MM.1S (cell line): ENCODE measurements at regions not wholly inside any gene's neighbourhood (a gene's known extent, or its start where the extent isn't known, plus 50 kb on each side); places are given as distances from the start of the nearest gene placed in this dataset.

Experiments used
- DNase-seq: peaks from one replicate; pipeline ENCODE4 v3.0.0-alpha.2; 2015
- H2AFZ ChIP-seq: fragments of 300-600 bp; sonication (generic); 2 replicates; pipeline ENCODE4 v1.6.0; 2016; ENCODE audit warnings: antibody characterized with exemption, low read length
- H3F3A ChIP-seq: fragments of 300-600 bp; sonication (generic); 2 replicates; pipeline ENCODE4 v1.6.1; 2016; ENCODE audit warnings: mild to moderate bottlenecking, antibody characterized with exemption, low read length, moderate library complexity, mixed read lengths; ENCODE audit not compliant: insufficient read depth
- H3K27ac ChIP-seq: fragments of 300-600 bp; sonication (generic); 2 replicates; pipeline ENCODE4 v1.5.1; 2016; ENCODE audit warnings: mild to moderate bottlenecking, low read length
- H3K27me3 ChIP-seq: fragments of 300-600 bp; sonication (generic); replicated peaks from 2 replicates; pipeline ENCODE4 v1.6.0; 2016; ENCODE audit warnings: low read length; ENCODE audit not compliant: insufficient read depth
- H3K36me3 ChIP-seq: fragments of 300-600 bp; sonication (generic); replicated peaks from 2 replicates; pipeline ENCODE4 v1.6.1; 2016; ENCODE audit warnings: mild to moderate bottlenecking, low read length, mixed read lengths; ENCODE audit not compliant: insufficient read depth
- H3K4me1 ChIP-seq: fragments of 300-600 bp; sonication (generic); 2 replicates; pipeline ENCODE4 v1.6.1; 2016; ENCODE audit warnings: low read length, mixed read lengths
- H3K4me2 ChIP-seq: fragments of 300-600 bp; sonication (generic); 2 replicates; pipeline ENCODE4 v1.6.0; 2016; ENCODE audit warnings: low read depth, low read length
- H3K4me3 ChIP-seq: fragments of 300-600 bp; sonication (generic); 2 replicates; pipeline ENCODE4 v1.5.1; 2016; ENCODE audit warnings: low read length, mixed read lengths
- H3K79me2 ChIP-seq: fragments of 300-600 bp; sonication (generic); 2 replicates; pipeline ENCODE4 v1.6.1; 2016; ENCODE audit warnings: mixed run types, low read length, mixed read lengths
- H3K9ac ChIP-seq: fragments of 300-600 bp; sonication (generic); 2 replicates; pipeline ENCODE4 v1.6.1; 2016; ENCODE audit warnings: low read length, mixed read lengths
- H3K9me2 ChIP-seq: fragments of 300-600 bp; sonication (generic); replicated peaks from 2 replicates; pipeline ENCODE4 v1.6.1; 2016; ENCODE audit warnings: mild to moderate bottlenecking, low read length, mixed read lengths; ENCODE audit not compliant: insufficient read depth
- H3K9me3 ChIP-seq: fragments of 300-600 bp; sonication (generic); replicated peaks from 2 replicates; pipeline ENCODE4 v1.6.1; 2016; ENCODE audit warnings: mild to moderate bottlenecking, low read length, mixed read lengths; ENCODE audit not compliant: insufficient read depth
- H4K20me1 ChIP-seq: fragments of 300-600 bp; sonication (generic); 2 replicates; pipeline ENCODE4 v1.6.1; 2016; ENCODE audit warnings: mild to moderate bottlenecking, low read length, moderate library complexity, mixed read lengths; ENCODE audit not compliant: insufficient read depth
- CTCF ChIP-seq: fragments of 300-600 bp; sonication (generic); IDR thresholded peaks from 2 replicates; pipeline ENCODE4 v1.5.1; 2016; ENCODE audit warnings: antibody characterized with exemption, low read length, mixed read lengths
- EZH2 ChIP-seq: fragments of 300-600 bp; sonication (generic); optimal IDR thresholded peaks from 2 replicates; pipeline ENCODE3; 2017; ENCODE audit warnings: low read depth, mild to moderate bottlenecking, antibody characterized with exemption, low read length, mixed read lengths
- EZH2phosphoT487 ChIP-seq: fragments of 300-600 bp; sonication (generic); IDR thresholded peaks from 2 replicates; pipeline ENCODE4 v1.6.1; 2018; ENCODE audit warnings: antibody characterized with exemption, low read length

GRCh38 chr3:23071758-23072157 is 131.4 kb upstream of the UBE2E2 start:
- Histone ChIP-seq H3K9me3 (no peaks in the 10 kb centered on the region), H3K79me2 (no peaks in the 10 kb centered on the region), H3K27me3 (no peaks in the 10 kb centered on the region; the same call in 1 of the 2 replicates), H4K20me1 (no peaks in the 10 kb centered on the region), H3K9me2 (no peaks in the 10 kb centered on the region), H3K27ac (no peak overlapping the region), H2AFZ (no peak overlapping the region), H3K9ac (no peak overlapping the region), H3K4me3 (no peak overlapping the region), H3K4me2 (no peak overlapping the region), H3K4me1 (peaks cover 18% of the 10 kb centered on the region), H3K36me3 (no peaks in the 10 kb centered on the region), H3F3A (no peaks in the 10 kb centered on the region)
- TF ChIP-seq EZH2phosphoT487 = no peak
- TF ChIP-seq EZH2 = no peak
- no peak for TF ChIP-seq CTCF
- DNase-seq = no peak

GRCh38 chr3:23072693-23073092 is 130.4 kb upstream of the UBE2E2 start:
- Histone ChIP-seq H3K79me2 (no peaks in the 10 kb centered on the region), H3K9me2 (no peaks in the 10 kb centered on the region), H3K4me3 (no peak overlapping the region), H3K4me2 (peak overlapping the region; percentile 26; the same call in 1 of the 2 replicates), H3K9ac (no peak overlapping the region), H3K27ac (no peak overlapping the region), H2AFZ (no peak overlapping the region), H3K4me1 (peaks cover 18% of the 10 kb centered on the region), H3F3A (no peaks in the 10 kb centered on the region), H4K20me1 (no peaks in the 10 kb centered on the region), H3K27me3 (no peaks in the 10 kb centered on the region; the same call in 1 of the 2 replicates), H3K36me3 (no peaks in the 10 kb centered on the region), H3K9me3 (no peaks in the 10 kb centered on the region)
- no peak for TF ChIP-seq CTCF
- no peak for DNase-seq

- Histone ChIP-seq H3K9ac (no peak overlapping the region), H4K20me1 (no peaks in the 10 kb centered on the region), H3F3A (no peaks in the 10 kb centered on the region), H3K27me3 (no peaks in the 10 kb centered on the region; the same call in 1 of the 2 replicates), H3K9me3 (no peaks in the 10 kb centered on the region), H3K4me1 (peaks cover 18% of the 10 kb centered on the region), H3K79me2 (no peaks in the 10 kb centered on the region), H2AFZ (no peak overlapping the region), H3K27ac (no peak overlapping the region), H3K9me2 (no peaks in the 10 kb centered on the region), H3K36me3 (no peaks in the 10 kb centered on the region), H3K4me3 (no peak overlapping the region), H3K4me2 (no peak overlapping the region)
- TF ChIP-seq CTCF (no peak), EZH2 (no peak), EZH2phosphoT487 (no peak)
- no peak for DNase-seq
Observed at GRCh38 chr3:23073724-23074305, 129.3 kb upstream of the UBE2E2 start.
